ENCODE measurements at regions not wholly inside any gene's neighbourhood (a gene's known extent, or its start where the extent isn't known, plus 50 kb on each side); places are given as distances from the start of the nearest gene placed in this dataset.
"Not testable (repeated sequence)": the region's sequence is repeated elsewhere in the genome, so short reads cannot be mapped to it uniquely, and the experiment has no call there.

GRCh38 chr5:23742701-23743100, 235.3 kb downstream of the PRDM9 start:
- no peaks in the 10 kb centered on the region for H3K27me3 ChIP-seq (ENCODE audit: insufficient read depth, low read length)

GRCh38 chr5:23755906-23756305, 248.5 kb downstream of the PRDM9 start:
- H3K9me3 ChIP-seq (ENCODE audit: low read length) = no peaks in the 10 kb centered on the region
- no peaks in the 10 kb centered on the region for H3K36me3 ChIP-seq (ENCODE audit: insufficient read depth, low read length)
- H3K4me1 ChIP-seq (ENCODE audit: insufficient read depth, low read length) = no peaks in the 10 kb centered on the region
- H3K27me3 ChIP-seq (ENCODE audit: insufficient read depth, low read length) = no peaks in the 10 kb centered on the region
- H3K4me3 ChIP-seq (ENCODE audit: low read length) = no peak overlapping the region
- H2AFZ ChIP-seq (ENCODE audit: low read depth, low read length) = no peak overlapping the region

More at GRCh38 chr5:23742701-23743100, 235.3 kb downstream of the PRDM9 start:
- Histone ChIP-seq H3K9me3 (ENCODE audit: low read length) (no peaks in the 10 kb centered on the region), H3K4me3 (ENCODE audit: low read length) (no peak overlapping the region), H3K36me3 (ENCODE audit: insufficient read depth, low read length) (no peaks in the 10 kb centered on the region), H2AFZ (ENCODE audit: low read depth, low read length) (no peak overlapping the region), H3K4me1 (ENCODE audit: insufficient read depth, low read length) (no peaks in the 10 kb centered on the region)

GRCh38 chr5:23756779-23757178, 249.4 kb downstream of the PRDM9 start:
- Histone ChIP-seq H2AFZ (ENCODE audit: low read depth, low read length) (no peak overlapping the region), H3K4me3 (ENCODE audit: low read length) (no peak overlapping the region), H3K27me3 (ENCODE audit: insufficient read depth, low read length) (no peaks in the 10 kb centered on the region), H3K9me3 (ENCODE audit: low read length) (no peaks in the 10 kb centered on the region), H3K36me3 (ENCODE audit: insufficient read depth, low read length) (no peaks in the 10 kb centered on the region), H3K4me1 (ENCODE audit: insufficient read depth, low read length) (no peaks in the 10 kb centered on the region)

DNA sequence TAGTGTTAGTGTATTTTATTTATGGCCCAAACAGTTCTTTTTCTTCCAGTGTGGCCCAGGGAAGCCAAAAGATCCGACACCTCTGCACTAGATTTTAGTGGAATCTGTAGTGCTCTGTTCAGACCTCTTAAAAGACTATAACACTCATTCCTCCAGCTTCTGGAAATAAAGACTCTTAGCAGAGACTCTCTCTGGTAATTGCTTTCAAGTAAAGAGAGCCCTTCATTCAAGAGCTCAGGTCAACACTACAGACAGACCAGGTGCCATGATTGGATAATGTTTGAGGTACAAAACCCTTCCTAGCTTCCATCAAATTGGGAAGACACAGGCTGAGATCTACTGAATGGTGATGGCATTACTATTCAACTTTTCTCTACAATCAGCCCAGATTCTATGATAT, 255.8 kb downstream of the PRDM9 start:
- no peaks in the 10 kb centered on the region for H3K4me1 ChIP-seq (ENCODE audit: insufficient read depth, low read length)
- no peaks in the 10 kb centered on the region for H3K27me3 ChIP-seq (ENCODE audit: insufficient read depth, low read length)
- no peaks in the 10 kb centered on the region for H3K9me3 ChIP-seq (ENCODE audit: low read length)
- H2AFZ ChIP-seq (ENCODE audit: low read depth, low read length) = no peak overlapping the region
- H3K36me3 ChIP-seq (ENCODE audit: insufficient read depth, low read length) = no peaks in the 10 kb centered on the region
- H3K4me3 ChIP-seq (ENCODE audit: low read length) = no peak overlapping the region

DNA sequence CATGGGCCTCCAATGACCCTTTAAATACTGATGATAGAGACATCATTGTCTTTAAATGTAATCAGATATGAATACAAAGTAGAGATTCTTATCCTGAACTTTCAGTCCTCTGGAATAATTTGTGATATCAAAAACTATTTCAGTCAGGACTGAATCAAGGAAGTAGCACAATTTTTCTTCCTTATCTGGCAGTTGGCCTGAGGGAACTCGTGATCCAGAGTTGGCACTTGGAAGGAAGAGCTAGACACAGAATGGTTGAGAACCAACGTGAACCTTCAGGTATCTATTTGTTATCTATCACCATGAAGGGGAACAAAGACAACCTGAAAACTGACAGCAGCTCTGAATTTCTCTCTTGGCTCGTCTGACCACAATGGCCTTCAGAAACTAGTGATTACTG, 269.3 kb downstream of the PRDM9 start:
- no peaks in the 10 kb centered on the region for H3K9me3 ChIP-seq (ENCODE audit: low read length)
- no peak overlapping the region for H3K4me3 ChIP-seq (ENCODE audit: low read length)
- H3K4me1 ChIP-seq (ENCODE audit: insufficient read depth, low read length) = no peaks in the 10 kb centered on the region
- H3K36me3 ChIP-seq (ENCODE audit: insufficient read depth, low read length) = no peaks in the 10 kb centered on the region
- H3K27me3 ChIP-seq (ENCODE audit: insufficient read depth, low read length) = no peaks in the 10 kb centered on the region
- H2AFZ ChIP-seq (ENCODE audit: low read depth, low read length) = no peak overlapping the region

GRCh38 chr5:23800307-23800706, 292.9 kb downstream of the PRDM9 start:
- not testable (repeated sequence) for H3K9me3 ChIP-seq (ENCODE audit: low read length); H3K4me3 ChIP-seq (ENCODE audit: low read length); H3K27me3 ChIP-seq (ENCODE audit: insufficient read depth, low read length); H3K36me3 ChIP-seq (ENCODE audit: insufficient read depth, low read length); H3K4me1 ChIP-seq (ENCODE audit: insufficient read depth, low read length); H2AFZ ChIP-seq (ENCODE audit: low read depth, low read length)

GRCh38 chr5:23820765-23821471, 313.5 kb downstream of the PRDM9 start:
- no peak overlapping the region for H3K4me3 ChIP-seq (ENCODE audit: low read length)

DNA sequence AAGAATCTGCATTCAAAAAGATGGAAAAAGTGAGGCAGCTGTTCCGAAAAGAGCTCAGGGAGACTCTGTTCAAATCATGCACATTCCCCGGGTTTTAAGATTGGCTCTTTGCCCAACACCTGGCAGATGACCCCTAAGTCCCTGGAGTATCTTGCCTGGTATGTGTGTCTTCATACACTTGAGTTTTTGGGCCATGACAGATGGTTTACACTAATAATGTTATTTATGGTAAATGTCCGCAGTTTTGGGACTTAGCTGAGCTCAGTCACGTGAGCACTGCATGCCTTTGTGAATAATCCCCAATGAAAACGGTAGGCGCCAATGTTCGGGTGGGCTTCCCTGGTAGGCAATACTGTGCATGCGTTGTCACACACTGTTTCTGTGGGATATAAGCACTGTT, 316.1 kb downstream of the PRDM9 start:
- no peaks in the 10 kb centered on the region for H3K4me1 ChIP-seq (ENCODE audit: insufficient read depth, low read length)
- no peak overlapping the region for H2AFZ ChIP-seq (ENCODE audit: low read depth, low read length)
- no peak overlapping the region for H3K4me3 ChIP-seq (ENCODE audit: low read length)
- H3K36me3 ChIP-seq (ENCODE audit: insufficient read depth, low read length) = no peaks in the 10 kb centered on the region
- no peaks in the 10 kb centered on the region for H3K9me3 ChIP-seq (ENCODE audit: low read length)
- no peaks in the 10 kb centered on the region for H3K27me3 ChIP-seq (ENCODE audit: insufficient read depth, low read length)

More at GRCh38 chr5:23820765-23821471, 313.5 kb downstream of the PRDM9 start:
- H3K27me3 ChIP-seq (ENCODE audit: insufficient read depth, low read length) = no peaks in the 10 kb centered on the region
- no peaks in the 10 kb centered on the region for H3K36me3 ChIP-seq (ENCODE audit: insufficient read depth, low read length)
- no peaks in the 10 kb centered on the region for H3K4me1 ChIP-seq (ENCODE audit: insufficient read depth, low read length)
- H2AFZ ChIP-seq (ENCODE audit: low read depth, low read length) = no peak overlapping the region
- no peaks in the 10 kb centered on the region for H3K9me3 ChIP-seq (ENCODE audit: low read length)

DNA sequence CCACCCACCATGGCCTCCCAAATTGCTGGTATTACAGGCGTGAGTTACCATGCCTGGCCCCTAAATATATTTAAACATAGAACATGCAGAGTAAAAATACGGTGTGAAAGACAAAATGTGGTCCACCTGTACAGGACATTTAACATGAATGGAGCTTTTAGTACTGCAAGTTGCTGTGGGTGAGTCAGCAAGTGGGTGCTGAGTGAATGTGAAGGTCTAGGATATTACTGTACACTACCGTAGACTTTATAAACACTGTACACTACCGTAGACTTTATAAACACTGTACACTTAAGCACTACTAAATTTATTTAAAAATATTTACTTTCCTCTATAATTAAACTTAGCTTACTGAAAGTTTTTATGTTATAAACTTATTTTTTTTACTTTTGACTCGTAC, 317.8 kb downstream of the PRDM9 start:
- no peaks in the 10 kb centered on the region for H3K9me3 ChIP-seq (ENCODE audit: low read length)
- no peaks in the 10 kb centered on the region for H3K27me3 ChIP-seq (ENCODE audit: insufficient read depth, low read length)
- H2AFZ ChIP-seq (ENCODE audit: low read depth, low read length) = no peak overlapping the region
- no peaks in the 10 kb centered on the region for H3K4me1 ChIP-seq (ENCODE audit: insufficient read depth, low read length)
- no peak overlapping the region for H3K4me3 ChIP-seq (ENCODE audit: low read length)
- no peaks in the 10 kb centered on the region for H3K36me3 ChIP-seq (ENCODE audit: insufficient read depth, low read length)

GRCh38 chr5:23840083-23840482, 332.7 kb downstream of the PRDM9 start:
- no peaks in the 10 kb centered on the region for H3K4me1 ChIP-seq (ENCODE audit: insufficient read depth, low read length)
- no peaks in the 10 kb centered on the region for H3K36me3 ChIP-seq (ENCODE audit: insufficient read depth, low read length)
- no peaks in the 10 kb centered on the region for H3K27me3 ChIP-seq (ENCODE audit: insufficient read depth, low read length)
- H2AFZ ChIP-seq (ENCODE audit: low read depth, low read length) = no peak overlapping the region
- H3K4me3 ChIP-seq (ENCODE audit: low read length) = no peak overlapping the region
- no peaks in the 10 kb centered on the region for H3K9me3 ChIP-seq (ENCODE audit: low read length)

DNA sequence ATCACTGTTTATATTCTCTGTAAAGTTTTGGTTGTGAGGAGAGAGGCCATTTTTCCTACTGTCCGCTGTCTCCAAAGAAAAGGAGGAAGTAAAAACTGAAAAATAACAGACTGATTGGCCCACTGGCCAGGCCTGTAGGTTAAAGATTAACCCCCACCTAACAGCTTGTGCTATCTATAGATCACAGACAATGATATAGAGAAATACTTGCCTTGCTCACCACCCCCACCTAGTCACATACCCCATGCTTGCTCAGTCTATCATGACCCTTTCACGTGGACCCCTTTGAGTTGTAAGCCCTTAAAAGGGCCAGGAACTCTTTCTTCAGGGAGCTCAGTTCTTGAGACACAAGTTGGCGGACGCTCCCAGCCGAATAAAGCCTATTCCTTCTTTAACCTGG, 357.4 kb downstream of the PRDM9 start:
- H3K4me3 ChIP-seq (ENCODE audit: low read length) = no peak overlapping the region
- H3K36me3 ChIP-seq (ENCODE audit: insufficient read depth, low read length) = no peaks in the 10 kb centered on the region
- H2AFZ ChIP-seq (ENCODE audit: low read depth, low read length) = no peak overlapping the region
- H3K9me3 ChIP-seq (ENCODE audit: low read length) = no peaks in the 10 kb centered on the region
- H3K27me3 ChIP-seq (ENCODE audit: insufficient read depth, low read length) = no peaks in the 10 kb centered on the region
- H3K4me1 ChIP-seq (ENCODE audit: insufficient read depth, low read length) = no peaks in the 10 kb centered on the region

- Histone ChIP-seq H3K27me3 (ENCODE audit: insufficient read depth, low read length) (no peaks in the 10 kb centered on the region), H3K36me3 (ENCODE audit: insufficient read depth, low read length) (no peaks in the 10 kb centered on the region), H3K9me3 (ENCODE audit: low read length) (no peaks in the 10 kb centered on the region), H3K4me3 (ENCODE audit: low read length) (no peak overlapping the region), H3K4me1 (ENCODE audit: insufficient read depth, low read length) (no peaks in the 10 kb centered on the region), H2AFZ (ENCODE audit: low read depth, low read length) (no peak overlapping the region)
These were observed 370.4 kb downstream of the PRDM9 start for GRCh38 chr5:23877847-23878246.

DNA sequence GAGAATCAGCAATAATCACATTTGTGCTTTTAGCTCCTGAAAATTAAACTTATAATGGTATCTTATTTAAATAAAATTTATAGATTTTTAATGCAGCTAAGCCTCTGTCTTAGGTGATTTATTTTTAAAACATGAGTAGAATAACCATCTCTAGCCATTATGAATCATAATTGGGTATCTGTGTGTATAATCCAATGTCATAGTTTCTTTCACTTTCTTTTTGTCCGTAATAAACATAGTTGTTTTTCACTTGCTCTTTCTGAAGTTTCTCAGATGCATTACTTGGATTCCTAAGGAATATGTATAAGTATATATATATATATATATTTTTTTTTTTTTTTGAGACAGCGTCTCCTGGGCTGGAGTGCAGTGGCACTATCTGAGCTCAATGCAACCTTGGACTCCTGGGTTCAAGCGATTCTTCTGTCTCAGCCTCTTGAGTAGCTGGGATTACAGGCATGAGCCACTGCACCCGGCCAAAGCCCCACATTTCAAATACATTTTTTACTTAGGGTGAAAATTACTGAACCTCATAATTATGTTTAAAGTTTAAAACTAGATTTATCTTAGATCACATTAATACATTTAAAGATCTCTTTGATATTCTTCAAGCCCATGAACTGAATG, 377.1 kb downstream of the PRDM9 start:
- H3K27me3 ChIP-seq (ENCODE audit: insufficient read depth, low read length) = no peaks in the 10 kb centered on the region
- no peaks in the 10 kb centered on the region for H3K9me3 ChIP-seq (ENCODE audit: low read length)
- no peak overlapping the region for H2AFZ ChIP-seq (ENCODE audit: low read depth, low read length)
- no peaks in the 10 kb centered on the region for H3K36me3 ChIP-seq (ENCODE audit: insufficient read depth, low read length)
- no peak overlapping the region for H3K4me3 ChIP-seq (ENCODE audit: low read length)
- no peaks in the 10 kb centered on the region for H3K4me1 ChIP-seq (ENCODE audit: insufficient read depth, low read length)

- H3K9me3 ChIP-seq (ENCODE audit: low read length) = no peaks in the 10 kb centered on the region
- H3K36me3 ChIP-seq (ENCODE audit: insufficient read depth, low read length) = no peaks in the 10 kb centered on the region
These were observed 386.2 kb downstream of the PRDM9 start for GRCh38 chr5:23893561-23893960.

More at GRCh38 chr5:23893561-23893960, 386.2 kb downstream of the PRDM9 start:
- Histone ChIP-seq H3K4me1 (ENCODE audit: insufficient read depth, low read length) (peaks cover 2% of the 10 kb centered on the region), H3K27me3 (ENCODE audit: insufficient read depth, low read length) (no peaks in the 10 kb centered on the region), H3K4me3 (ENCODE audit: low read length) (no peak overlapping the region), H2AFZ (ENCODE audit: low read depth, low read length) (no peak overlapping the region)
